Fibroblast of pulmonary artery (primary cell): ENCODE measurements at regions not wholly inside any gene's neighbourhood (a gene's known extent, or its start where the extent isn't known, plus 50 kb on each side); places are given as distances from the start of the nearest gene placed in this dataset.

Experiments
- DNase-seq: peaks from one replicate; pipeline ENCODE4 v3.0.0-alpha.2; 2010; ENCODE audit warnings: low read depth
- H3K4me3 ChIP-seq: replicated peaks from 2 replicates; pipeline ENCODE4 v1.5.1; 2011; ENCODE audit warnings: low read depth, mild to moderate bottlenecking, control low read depth, low read length, moderate library complexity
- TF ChIP-seq, protein P1 (sequence below): IDR thresholded peaks from 2 replicates; pipeline ENCODE4 v1.5.1; 2011; ENCODE audit warnings: mild to moderate bottlenecking, control low read depth, low read length, inconsistent platforms; ENCODE audit errors: missing control alignments

DNA sequence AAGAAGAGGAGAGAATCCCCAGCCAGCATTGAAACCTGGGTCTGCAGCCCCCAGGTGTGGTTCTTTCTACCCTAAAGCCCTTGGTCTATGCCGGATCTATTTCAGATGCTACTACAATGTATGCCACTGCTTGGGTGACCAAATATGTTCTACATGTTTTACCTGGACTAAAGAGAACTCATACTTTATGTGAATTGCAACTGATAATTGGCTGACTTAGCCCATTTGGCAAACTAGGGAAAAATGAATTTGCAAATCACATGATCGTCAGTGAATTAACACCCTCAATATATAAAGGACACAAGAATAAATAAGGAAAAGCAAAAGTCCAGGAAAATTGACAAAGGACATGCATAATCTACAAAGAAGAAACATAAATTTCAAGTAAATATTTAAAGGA is 308.8 kb upstream of the IRX2 start:
- no peak for DNase-seq
- no peak overlapping the region for H3K4me3 ChIP-seq
- TF ChIP-seq, protein P1, sequence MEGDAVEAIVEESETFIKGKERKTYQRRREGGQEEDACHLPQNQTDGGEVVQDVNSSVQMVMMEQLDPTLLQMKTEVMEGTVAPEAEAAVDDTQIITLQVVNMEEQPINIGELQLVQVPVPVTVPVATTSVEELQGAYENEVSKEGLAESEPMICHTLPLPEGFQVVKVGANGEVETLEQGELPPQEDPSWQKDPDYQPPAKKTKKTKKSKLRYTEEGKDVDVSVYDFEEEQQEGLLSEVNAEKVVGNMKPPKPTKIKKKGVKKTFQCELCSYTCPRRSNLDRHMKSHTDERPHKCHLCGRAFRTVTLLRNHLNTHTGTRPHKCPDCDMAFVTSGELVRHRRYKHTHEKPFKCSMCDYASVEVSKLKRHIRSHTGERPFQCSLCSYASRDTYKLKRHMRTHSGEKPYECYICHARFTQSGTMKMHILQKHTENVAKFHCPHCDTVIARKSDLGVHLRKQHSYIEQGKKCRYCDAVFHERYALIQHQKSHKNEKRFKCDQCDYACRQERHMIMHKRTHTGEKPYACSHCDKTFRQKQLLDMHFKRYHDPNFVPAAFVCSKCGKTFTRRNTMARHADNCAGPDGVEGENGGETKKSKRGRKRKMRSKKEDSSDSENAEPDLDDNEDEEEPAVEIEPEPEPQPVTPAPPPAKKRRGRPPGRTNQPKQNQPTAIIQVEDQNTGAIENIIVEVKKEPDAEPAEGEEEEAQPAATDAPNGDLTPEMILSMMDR: no peak

DNA sequence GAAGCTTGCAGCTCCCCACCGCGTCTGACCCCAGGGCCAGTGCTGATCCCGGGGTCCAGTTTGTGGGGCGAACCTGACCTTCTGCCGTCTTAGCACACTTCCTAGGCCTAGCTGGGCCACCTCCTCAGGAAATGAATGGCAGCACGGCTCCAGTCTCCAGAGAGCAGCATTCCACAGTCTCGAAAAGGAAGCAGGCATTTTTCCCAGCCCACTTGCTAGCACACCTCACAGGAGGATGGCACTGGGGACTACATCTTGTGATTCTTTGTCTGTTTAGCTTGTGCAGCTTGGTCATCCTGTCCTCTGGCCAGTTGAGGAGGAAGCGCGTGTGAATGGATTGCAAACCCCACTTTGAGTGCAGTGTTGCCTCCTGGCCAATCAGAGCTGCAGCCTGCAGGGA is 308.0 kb upstream of the IRX2 start:
- TF ChIP-seq, protein P1: no peak
- no peak overlapping the region for H3K4me3 ChIP-seq
- no peak for DNase-seq

DNA sequence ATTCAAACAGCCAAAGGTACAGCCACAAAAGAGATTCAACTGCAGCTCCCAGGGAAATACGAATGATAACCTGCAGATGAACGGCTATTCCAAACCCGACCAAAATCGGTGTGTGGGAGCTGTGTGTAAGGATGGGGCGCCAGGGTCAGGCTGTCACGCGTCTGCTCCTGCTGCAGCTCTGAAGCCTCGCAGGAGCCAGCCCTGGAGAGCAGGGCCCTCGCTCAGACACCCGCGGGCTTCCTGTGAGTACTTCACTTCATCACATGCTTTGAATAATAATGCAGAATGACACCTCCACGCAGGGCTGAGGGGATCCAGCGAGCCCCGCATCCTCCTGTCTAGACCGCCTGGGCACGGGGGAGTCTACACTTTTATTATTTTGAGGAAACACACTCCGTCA is 307.5 kb upstream of the IRX2 start:
- DNase-seq: no peak
- TF ChIP-seq, protein P1: no peak
- H3K4me3 ChIP-seq: no peak overlapping the region

DNA sequence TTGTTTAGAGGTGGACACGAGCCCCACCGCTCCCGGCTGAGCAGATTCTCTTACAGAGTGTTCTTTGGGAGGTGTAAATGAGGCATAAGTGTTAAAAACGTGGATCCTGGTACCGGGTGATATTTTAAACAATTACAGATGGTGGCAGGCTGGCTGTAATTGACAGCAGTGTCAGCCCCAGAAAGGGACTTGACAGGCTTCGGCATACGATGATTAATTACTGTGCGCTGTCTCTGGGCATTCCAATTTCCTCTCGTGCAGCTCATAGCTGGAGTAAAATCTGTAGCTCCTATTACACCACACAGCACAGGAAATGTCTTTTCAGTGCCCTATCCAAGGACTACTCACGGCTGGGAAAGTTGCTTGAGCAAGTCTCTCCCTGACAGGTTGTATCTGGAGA is 305.4 kb upstream of the IRX2 start:
- DNase-seq: no peak
- no peak overlapping the region for H3K4me3 ChIP-seq

DNA sequence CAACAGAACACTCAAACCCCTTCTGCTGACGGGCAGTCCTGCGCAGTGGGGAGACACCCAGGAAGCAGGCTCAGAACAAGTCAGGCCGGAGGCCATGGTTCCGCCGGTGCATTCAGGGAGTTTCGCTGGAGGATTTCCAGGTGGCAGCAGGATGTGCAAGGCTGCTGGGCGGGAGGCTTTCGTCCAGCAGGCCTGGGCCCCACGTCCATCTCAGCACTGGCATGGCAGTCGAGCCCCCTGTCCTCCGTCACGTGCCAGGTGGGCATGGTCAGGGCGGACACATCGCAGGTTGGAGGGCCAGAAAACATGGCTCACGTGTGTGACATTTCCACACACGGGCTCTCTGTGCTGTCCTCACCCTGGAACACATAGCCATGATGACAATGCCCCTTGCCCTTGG is 299.9 kb upstream of the IRX2 start:
- TF ChIP-seq, protein P1: no peak
- H3K4me3 ChIP-seq: no peak overlapping the region
- DNase-seq: no peak

More for the DNA sequence above, 305.4 kb upstream of the IRX2 start:
- TF ChIP-seq, protein P1: no peak

DNA sequence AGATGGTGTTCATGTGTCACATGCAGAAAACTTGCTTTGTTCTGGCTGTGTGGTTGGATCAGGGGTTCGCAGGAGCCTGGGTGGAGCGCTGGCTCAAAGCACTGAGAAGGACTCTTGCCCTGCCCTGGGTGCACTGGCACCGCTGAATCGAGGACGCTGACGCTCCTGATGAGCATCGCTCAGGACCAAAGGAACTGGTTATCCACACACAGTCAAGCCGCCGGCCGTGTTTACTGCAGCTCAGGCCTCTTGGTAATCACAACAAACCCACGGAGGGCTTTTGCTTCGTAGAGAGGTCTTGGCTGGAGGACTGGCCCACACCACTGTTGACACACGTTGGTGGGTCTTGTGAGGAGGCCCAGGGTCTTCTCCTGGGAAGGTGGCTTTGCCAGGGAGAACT is 299.4 kb upstream of the IRX2 start:
- TF ChIP-seq, protein P1: no peak
- H3K4me3 ChIP-seq: no peak overlapping the region
- no peak for DNase-seq

DNA sequence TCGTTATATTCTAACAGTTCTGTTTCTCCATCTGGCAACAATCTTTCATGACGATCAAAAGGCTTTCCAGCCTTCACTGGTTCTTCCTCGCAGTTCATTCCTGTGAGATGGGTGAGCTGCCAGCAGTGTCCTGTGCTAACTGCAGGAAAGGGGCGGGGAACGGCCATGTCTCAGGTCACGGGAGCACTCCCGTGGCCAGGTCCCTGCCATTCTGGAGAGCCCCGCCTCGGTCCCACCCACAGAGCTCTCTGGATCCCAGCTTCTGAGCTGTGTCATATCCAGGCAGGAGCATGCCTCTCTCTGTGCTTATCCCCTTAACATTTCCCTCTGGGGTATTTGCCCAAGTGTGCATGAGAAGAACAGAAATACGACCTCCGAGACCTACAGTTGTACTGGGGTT is 297.8 kb upstream of the IRX2 start:
- no peak for DNase-seq
- TF ChIP-seq, protein P1: no peak
- no peak overlapping the region for H3K4me3 ChIP-seq
